ENCODE measurements at regions not wholly inside any gene's neighbourhood (a gene's known extent, or its start where the extent isn't known, plus 50 kb on each side); places are given as distances from the start of the nearest gene placed in this dataset.

GRCh38 chr12:46493150-46493833, 120.7 kb upstream of the SLC38A2 start:
- no peaks in the 10 kb centered on the region for H3K27me3 ChIP-seq
- TF ChIP-seq POLR2AphosphoS5 (IDR thresholded peaks at IDR 0.05) (no peak), EP300 (IDR thresholded peaks at IDR 0.05) (no peak), CTCF (IDR thresholded peaks at IDR 0.05) (no peak), POLR2A (IDR thresholded peaks at IDR 0.05) (no peak)
- no peaks in the 10 kb centered on the region for H3K36me3 ChIP-seq
- H3K4me1 ChIP-seq: peaks cover 50% of the 10 kb centered on the region
- H3K4me3 ChIP-seq: no peak overlapping the region
- peak overlapping the region; percentile 63 for H3K27ac ChIP-seq
- DNase-seq (ENCODE audit: low spot score in 2 of 2): no peak
- no peaks in the 10 kb centered on the region for H3K9me3 ChIP-seq
- 49% methylated on average over 5 of the region's 5 CpGs for WGBS

- no peaks in the 10 kb centered on the region for H3K9me3 ChIP-seq
- H3K27ac ChIP-seq: peak overlapping the region; percentile 63
- H3K4me3 ChIP-seq: no peak overlapping the region
- H3K4me1 ChIP-seq: peaks cover 50% of the 10 kb centered on the region
- no peaks in the 10 kb centered on the region for H3K27me3 ChIP-seq
- no peak for DNase-seq (ENCODE audit: low spot score in 2 of 2)
- TF ChIP-seq CTCF (IDR thresholded peaks at IDR 0.05) (no peak), EP300 (IDR thresholded peaks at IDR 0.05) (no peak), POLR2AphosphoS5 (IDR thresholded peaks at IDR 0.05) (no peak), POLR2A (IDR thresholded peaks at IDR 0.05) (no peak)
- 66% methylated on average over 6 of the region's 6 CpGs for WGBS
- H3K36me3 ChIP-seq: no peaks in the 10 kb centered on the region
Observed at GRCh38 chr12:46492471-46493085, 120.0 kb upstream of the SLC38A2 start.

GRCh38 chr12:46491548-46491947, 119.0 kb upstream of the SLC38A2 start:
- H3K4me1 ChIP-seq: peaks cover 50% of the 10 kb centered on the region
- 89% methylated on average over 1 of the region's 1 CpG for WGBS

GRCh38 chr12:46490635-46491034, 118.1 kb upstream of the SLC38A2 start:
- WGBS: 22% methylated on average over 1 of the region's 1 CpG
- TF ChIP-seq POLR2AphosphoS5 (IDR thresholded peaks at IDR 0.05) (no peak), EP300 (IDR thresholded peaks at IDR 0.05) (no peak), CTCF (IDR thresholded peaks at IDR 0.05) (no peak), POLR2A (IDR thresholded peaks at IDR 0.05) (no peak)
- H3K27me3 ChIP-seq: no peaks in the 10 kb centered on the region
- H3K9me3 ChIP-seq: no peaks in the 10 kb centered on the region
- H3K27ac ChIP-seq: peak overlapping the region; percentile 48
- peaks cover 50% of the 10 kb centered on the region for H3K4me1 ChIP-seq
- H3K4me3 ChIP-seq: no peak overlapping the region
- H3K36me3 ChIP-seq: no peaks in the 10 kb centered on the region
- DNase-seq (ENCODE audit: low spot score in 2 of 2): no peak

More at GRCh38 chr12:46491548-46491947, 119.0 kb upstream of the SLC38A2 start:
- Histone ChIP-seq H3K27ac (no peak overlapping the region), H3K4me3 (no peak overlapping the region), H3K9me3 (no peaks in the 10 kb centered on the region), H3K36me3 (no peaks in the 10 kb centered on the region), H3K27me3 (no peaks in the 10 kb centered on the region)
- no peak for DNase-seq (ENCODE audit: low spot score in 2 of 2)
- TF ChIP-seq CTCF (IDR thresholded peaks at IDR 0.05) (no peak), POLR2AphosphoS5 (IDR thresholded peaks at IDR 0.05) (no peak), POLR2A (IDR thresholded peaks at IDR 0.05) (no peak), EP300 (IDR thresholded peaks at IDR 0.05) (no peak)

GRCh38 chr12:46489951-46490388, 117.4 kb upstream of the SLC38A2 start:
- H3K27me3 ChIP-seq: no peaks in the 10 kb centered on the region
- peak overlapping the region; percentile 48 for H3K27ac ChIP-seq
- H3K4me1 ChIP-seq: peaks cover 50% of the 10 kb centered on the region
- no peaks in the 10 kb centered on the region for H3K9me3 ChIP-seq
- no peak for DNase-seq (ENCODE audit: low spot score in 2 of 2)
- 64% methylated on average over 5 of the region's 5 CpGs for WGBS
- TF ChIP-seq EP300 (IDR thresholded peaks at IDR 0.05) (no peak), POLR2AphosphoS5 (IDR thresholded peaks at IDR 0.05) (no peak), CTCF (IDR thresholded peaks at IDR 0.05) (no peak), POLR2A (IDR thresholded peaks at IDR 0.05) (no peak)
- no peaks in the 10 kb centered on the region for H3K36me3 ChIP-seq
- no peak overlapping the region for H3K4me3 ChIP-seq
